Breast epithelium (tissue), 4 donors: ENCODE measurements at regions not wholly inside any gene's neighbourhood (a gene's known extent, or its start where the extent isn't known, plus 50 kb on each side); places are given as distances from the start of the nearest gene placed in this dataset.
"Not testable (repeated sequence)": the region's sequence is repeated elsewhere in the genome, so short reads cannot be mapped to it uniquely, and the experiment has no call there.

Experiments
- DNase-seq, 2 donors: peaks; one replicate each; pipeline ENCODE4 v3.0.0-alpha.2; 2019; ENCODE audit warnings: low spot score in 2 of 2
- H3K27ac ChIP-seq, 2 donors: fragments of 200-600 bp; sonication (generic) in 1 of 2; one replicate each; pipeline ENCODE4 v1.5.1; 2016 to 2019; ENCODE audit warnings: mild to moderate bottlenecking in 1 of 2
- H3K27me3 ChIP-seq, 2 donors: fragments of 200-600 bp; sonication (generic) in 1 of 2; one replicate each; pipeline versions ENCODE4 v1.5.1 to v1.6.0; 2017 to 2019; ENCODE audit warnings: control low read depth in 1 of 2, mild to moderate bottlenecking in 1 of 2
- H3K36me3 ChIP-seq: fragments of 200-600 bp; one replicate; pipeline ENCODE4 v1.5.1; 2019
- H3K4me1 ChIP-seq, 2 donors: fragments of 200-600 bp; sonication (generic); one replicate each; pipeline ENCODE4 v1.5.1; 2016 to 2019; ENCODE audit warnings: control low read depth in 1 of 2
- H3K4me3 ChIP-seq, 3 donors: fragments of 200-600 bp; sonication (generic); 1 replicate in 2 of 3; 2 replicates in 1 of 3; pipeline ENCODE4 v1.5.1; 2016 to 2019; ENCODE audit warnings: mild to moderate bottlenecking in 3 of 3, moderate library complexity in 2 of 3
- H3K9me3 ChIP-seq, 2 donors: fragments of 200-600 bp; sonication (generic) in 1 of 2; one replicate each; pipeline ENCODE4 v1.5.1; 2016 to 2019; ENCODE audit warnings: control low read depth in 1 of 2
- POLR2A ChIP-seq: fragments of 450-650 bp; IDR thresholded peaks from one replicate; pipeline ENCODE4 v1.6.1; 2016; ENCODE audit warnings: antibody characterized with exemption, mild to moderate bottlenecking, moderate library complexity
- POLR2AphosphoS5 ChIP-seq, 3 donors: sonication (generic); formaldehyde crosslinking; IDR thresholded peaks; one replicate each; pipeline ENCODE4 v1.6.1; 2017; ENCODE audit warnings: antibody characterized with exemption in 3 of 3
- intact Hi-C: fragments of 100-400 bp; cut with DNase I; formaldehyde crosslinking; loops from one replicate; pipeline ENCODE4 v1.15.1; 2023; ENCODE audit warnings: low total_unique reads
- TF ChIP-seq, protein P1 (sequence below), 3 donors: fragments of 450-650 bp; IDR thresholded peaks; one replicate each; pipeline ENCODE4 v1.5.1; 2016 to 2017; ENCODE audit warnings: antibody characterized with exemption in 3 of 3, mild to moderate bottlenecking in 3 of 3, moderate library complexity in 3 of 3

DNA sequence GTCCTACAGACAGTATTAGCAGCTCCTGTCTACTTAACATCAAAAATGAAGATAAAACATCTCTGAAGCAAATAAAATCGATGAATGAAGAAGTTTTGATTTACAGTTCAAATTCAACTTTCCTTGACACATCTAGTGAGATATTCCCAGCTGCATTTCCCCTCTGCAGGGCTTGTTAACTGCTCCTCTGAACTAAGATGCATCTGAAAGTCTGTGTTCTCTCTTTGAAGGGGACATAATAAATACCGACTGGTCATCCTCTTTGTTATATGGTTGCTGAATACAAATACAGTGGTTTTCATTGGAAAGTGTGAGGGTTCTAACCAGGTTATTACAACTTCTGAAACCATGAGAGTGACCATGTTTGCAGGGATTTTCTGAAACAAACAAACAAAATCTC lies 266.4 kb upstream of the SLC16A7 start:
- Histone ChIP-seq H3K36me3 (no peaks in the 10 kb centered on the region), H3K27ac (no peak overlapping the region), H3K27me3 (no peaks in the 10 kb centered on the region), H3K4me1 (no peaks in the 10 kb centered on the region), H3K9me3 (no peaks in the 10 kb centered on the region), H3K4me3 (no peak overlapping the region)
- intact Hi-C loops = no loop called here
- TF ChIP-seq POLR2AphosphoS5 (IDR thresholded peaks at IDR 0.05) (no peak), POLR2A (no peak)
- TF ChIP-seq, protein P1, sequence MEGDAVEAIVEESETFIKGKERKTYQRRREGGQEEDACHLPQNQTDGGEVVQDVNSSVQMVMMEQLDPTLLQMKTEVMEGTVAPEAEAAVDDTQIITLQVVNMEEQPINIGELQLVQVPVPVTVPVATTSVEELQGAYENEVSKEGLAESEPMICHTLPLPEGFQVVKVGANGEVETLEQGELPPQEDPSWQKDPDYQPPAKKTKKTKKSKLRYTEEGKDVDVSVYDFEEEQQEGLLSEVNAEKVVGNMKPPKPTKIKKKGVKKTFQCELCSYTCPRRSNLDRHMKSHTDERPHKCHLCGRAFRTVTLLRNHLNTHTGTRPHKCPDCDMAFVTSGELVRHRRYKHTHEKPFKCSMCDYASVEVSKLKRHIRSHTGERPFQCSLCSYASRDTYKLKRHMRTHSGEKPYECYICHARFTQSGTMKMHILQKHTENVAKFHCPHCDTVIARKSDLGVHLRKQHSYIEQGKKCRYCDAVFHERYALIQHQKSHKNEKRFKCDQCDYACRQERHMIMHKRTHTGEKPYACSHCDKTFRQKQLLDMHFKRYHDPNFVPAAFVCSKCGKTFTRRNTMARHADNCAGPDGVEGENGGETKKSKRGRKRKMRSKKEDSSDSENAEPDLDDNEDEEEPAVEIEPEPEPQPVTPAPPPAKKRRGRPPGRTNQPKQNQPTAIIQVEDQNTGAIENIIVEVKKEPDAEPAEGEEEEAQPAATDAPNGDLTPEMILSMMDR (IDR thresholded peaks at IDR 0.05) = no peak
- no peak for DNase-seq

DNA sequence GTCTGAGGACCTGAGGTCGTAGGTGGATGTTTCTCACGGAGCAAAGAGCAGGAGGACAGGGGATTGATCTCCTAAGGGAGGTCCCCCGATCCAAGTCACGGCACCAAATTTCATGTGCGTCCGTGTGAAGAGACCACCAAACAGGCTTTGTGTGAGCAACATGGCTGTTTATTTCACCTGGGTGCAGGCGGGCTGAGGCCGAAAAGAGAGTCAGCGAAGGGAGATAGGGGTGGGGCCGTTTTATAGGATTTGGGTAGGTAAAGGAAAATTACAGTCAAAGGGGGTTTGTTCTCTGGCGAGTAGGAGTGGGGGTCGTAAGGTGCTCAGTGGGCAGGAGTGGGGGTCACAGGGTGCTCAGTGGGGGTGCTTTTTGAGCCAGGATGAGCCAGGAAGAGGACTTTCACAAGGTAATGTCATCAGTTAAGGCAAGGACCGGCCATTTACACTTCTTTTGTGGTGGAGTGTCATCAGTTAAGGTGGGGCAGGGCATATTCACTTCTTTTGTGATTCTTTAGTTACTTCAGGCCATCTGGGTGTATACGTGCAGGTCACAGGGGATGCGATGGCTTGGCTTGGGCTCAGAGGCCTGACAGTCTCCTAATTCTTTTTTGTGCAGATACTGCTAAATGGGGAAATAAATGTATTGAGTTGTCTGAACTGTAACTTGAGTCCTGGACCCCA lies 267.3 kb upstream of the SLC16A7 start:
- H3K4me3 ChIP-seq, intact Hi-C loops, H3K27ac ChIP-seq, H3K27me3 ChIP-seq, DNase-seq, H3K36me3 ChIP-seq, H3K4me1 ChIP-seq, H3K9me3 ChIP-seq: not testable (repeated sequence)

DNA sequence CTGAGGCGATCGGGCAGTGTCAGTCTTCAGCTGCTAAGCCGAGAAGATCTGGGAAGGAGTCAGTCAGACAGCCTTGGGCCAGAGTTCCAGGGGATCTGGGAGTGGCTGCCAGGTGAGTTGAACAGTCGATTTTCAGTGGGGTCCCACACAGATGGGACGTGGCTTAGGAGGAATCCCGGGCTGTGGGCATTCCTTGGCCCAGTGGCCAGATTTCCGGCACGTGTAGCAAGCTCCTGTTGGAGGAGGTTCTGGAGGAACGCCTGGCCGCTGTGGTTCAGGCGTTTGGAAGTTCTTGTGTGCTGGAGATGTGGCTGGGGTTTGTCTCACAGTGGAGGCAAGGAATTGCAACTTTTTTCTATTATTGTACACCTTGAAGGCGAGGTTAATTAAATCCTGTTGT lies 269.4 kb upstream of the SLC16A7 start:
- H3K9me3 ChIP-seq, H3K4me3 ChIP-seq, H3K36me3 ChIP-seq, H3K27ac ChIP-seq, H3K27me3 ChIP-seq, H3K4me1 ChIP-seq, DNase-seq, intact Hi-C loops: not testable (repeated sequence)

DNA sequence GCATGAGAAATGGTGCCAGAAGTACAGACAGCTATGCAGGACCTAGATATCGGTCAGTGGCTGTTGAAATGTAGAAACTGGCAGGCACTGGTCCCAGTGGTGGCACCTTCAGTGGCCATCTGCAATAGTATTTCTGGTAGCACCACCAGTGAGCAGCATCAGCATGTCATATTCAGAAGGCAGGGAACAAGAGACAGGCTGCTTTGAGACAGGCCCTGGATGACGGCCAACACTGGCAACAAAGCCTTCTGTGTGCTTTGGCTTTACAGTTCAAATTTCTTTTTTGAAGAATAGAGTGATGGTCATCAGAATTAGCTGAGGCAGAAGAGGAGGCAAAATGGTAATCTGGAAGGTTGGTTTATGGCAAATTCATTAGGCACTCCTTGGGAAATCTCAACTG lies 273.4 kb upstream of the SLC16A7 start:
- Histone ChIP-seq H3K4me1 (no peaks in the 10 kb centered on the region), H3K9me3 (no peaks in the 10 kb centered on the region), H3K27me3 (no peaks in the 10 kb centered on the region), H3K27ac (no peak overlapping the region), H3K4me3 (no peak overlapping the region), H3K36me3 (no peaks in the 10 kb centered on the region)
- intact Hi-C loops = no loop called here
- DNase-seq = no peak
- TF ChIP-seq POLR2A (no peak), POLR2AphosphoS5 (IDR thresholded peaks at IDR 0.05) (no peak)
- TF ChIP-seq, protein P1 (IDR thresholded peaks at IDR 0.05) = no peak

DNA sequence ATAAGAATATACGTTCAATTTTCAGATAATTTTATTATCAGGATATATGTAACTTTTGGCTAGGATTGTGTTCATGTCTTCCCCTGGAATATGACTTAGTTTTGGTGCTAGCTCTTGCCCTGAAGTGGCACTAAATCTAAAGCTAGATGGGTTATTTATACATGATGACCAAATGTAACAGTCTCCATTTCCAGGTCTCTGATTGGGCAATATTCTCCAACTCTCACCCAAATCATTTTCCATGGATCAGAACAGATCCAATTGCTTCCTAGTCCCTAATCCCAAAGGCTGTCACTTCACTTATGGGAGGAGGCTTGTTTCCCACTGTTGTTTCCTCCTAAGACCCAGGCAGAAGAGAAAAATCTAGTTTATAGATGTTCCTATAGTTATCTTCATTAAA lies 274.6 kb upstream of the SLC16A7 start:
- intact Hi-C loops = no loop called here

DNA sequence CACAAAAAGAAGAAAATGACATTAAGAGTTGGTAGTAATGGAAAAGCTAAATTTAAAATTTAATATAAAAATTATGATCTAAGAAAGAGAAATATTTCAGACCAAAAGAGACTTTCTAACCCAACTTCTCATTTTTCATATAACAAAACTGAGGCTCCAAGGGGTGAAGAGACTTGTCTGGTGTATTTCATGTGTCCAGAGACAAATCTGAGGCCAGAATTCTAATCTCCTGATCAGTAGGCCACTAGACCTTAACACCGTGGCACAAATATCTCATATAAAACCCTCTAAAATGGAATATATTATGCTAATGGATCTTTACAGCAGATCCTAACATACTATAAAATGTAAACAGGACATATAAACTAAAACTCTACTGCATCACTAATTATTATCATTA lies 275.7 kb upstream of the SLC16A7 start:
- no peak for DNase-seq
- no peak overlapping the region for H3K27ac ChIP-seq
- H3K9me3 ChIP-seq = no peaks in the 10 kb centered on the region
- H3K4me1 ChIP-seq = no peaks in the 10 kb centered on the region
- H3K36me3 ChIP-seq = no peaks in the 10 kb centered on the region
- no peak overlapping the region for H3K4me3 ChIP-seq
- intact Hi-C loops = no loop called here
- no peaks in the 10 kb centered on the region for H3K27me3 ChIP-seq
- TF ChIP-seq POLR2A (no peak), POLR2AphosphoS5 (IDR thresholded peaks at IDR 0.05) (no peak)
- TF ChIP-seq, protein P1 (IDR thresholded peaks at IDR 0.05) = no peak

More for the DNA sequence above, 274.6 kb upstream of the SLC16A7 start:
- H3K27ac ChIP-seq = no peak overlapping the region
- H3K9me3 ChIP-seq = no peaks in the 10 kb centered on the region
- no peaks in the 10 kb centered on the region for H3K4me1 ChIP-seq
- no peaks in the 10 kb centered on the region for H3K27me3 ChIP-seq
- DNase-seq = no peak
- H3K36me3 ChIP-seq = no peaks in the 10 kb centered on the region
- TF ChIP-seq, protein P1 (IDR thresholded peaks at IDR 0.05) = no peak
- no peak for TF ChIP-seq POLR2AphosphoS5 (IDR thresholded peaks at IDR 0.05)
- no peak for TF ChIP-seq POLR2A
- no peak overlapping the region for H3K4me3 ChIP-seq
